GM12874 (cell line): ENCODE measurements at regions not wholly inside any gene's neighbourhood (a gene's known extent, or its start where the extent isn't known, plus 50 kb on each side); places are given as distances from the start of the nearest gene placed in this dataset.

Experiments
- TF ChIP-seq, protein P1 (sequence below): IDR thresholded peaks from 2 replicates; pipeline ENCODE4 v1.5.1; 2011; ENCODE audit warnings: low read depth, mild to moderate bottlenecking, control low read depth, low read length, moderate library complexity; ENCODE audit not compliant: insufficient read depth

DNA sequence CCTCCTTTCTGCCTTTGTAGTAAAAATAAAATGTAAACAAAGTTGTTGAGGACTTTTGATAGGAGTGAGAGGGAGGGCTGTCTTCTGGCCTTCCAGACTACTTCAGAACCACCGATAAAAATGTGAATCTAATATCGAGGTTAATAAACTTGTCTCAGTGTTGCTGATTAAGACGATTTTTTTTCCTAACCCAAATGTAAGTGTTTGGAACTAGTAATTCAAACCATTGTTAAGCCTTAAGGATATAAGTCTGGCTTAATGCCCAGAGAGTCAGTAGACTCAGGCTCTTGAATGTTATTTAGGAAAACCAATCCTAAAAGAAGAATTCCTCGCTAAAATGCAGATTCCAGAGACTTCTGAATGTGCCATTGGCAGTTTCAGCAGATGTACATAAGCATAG lies 356.9 kb downstream of the SIPA1L2 start:
- TF ChIP-seq, protein P1, sequence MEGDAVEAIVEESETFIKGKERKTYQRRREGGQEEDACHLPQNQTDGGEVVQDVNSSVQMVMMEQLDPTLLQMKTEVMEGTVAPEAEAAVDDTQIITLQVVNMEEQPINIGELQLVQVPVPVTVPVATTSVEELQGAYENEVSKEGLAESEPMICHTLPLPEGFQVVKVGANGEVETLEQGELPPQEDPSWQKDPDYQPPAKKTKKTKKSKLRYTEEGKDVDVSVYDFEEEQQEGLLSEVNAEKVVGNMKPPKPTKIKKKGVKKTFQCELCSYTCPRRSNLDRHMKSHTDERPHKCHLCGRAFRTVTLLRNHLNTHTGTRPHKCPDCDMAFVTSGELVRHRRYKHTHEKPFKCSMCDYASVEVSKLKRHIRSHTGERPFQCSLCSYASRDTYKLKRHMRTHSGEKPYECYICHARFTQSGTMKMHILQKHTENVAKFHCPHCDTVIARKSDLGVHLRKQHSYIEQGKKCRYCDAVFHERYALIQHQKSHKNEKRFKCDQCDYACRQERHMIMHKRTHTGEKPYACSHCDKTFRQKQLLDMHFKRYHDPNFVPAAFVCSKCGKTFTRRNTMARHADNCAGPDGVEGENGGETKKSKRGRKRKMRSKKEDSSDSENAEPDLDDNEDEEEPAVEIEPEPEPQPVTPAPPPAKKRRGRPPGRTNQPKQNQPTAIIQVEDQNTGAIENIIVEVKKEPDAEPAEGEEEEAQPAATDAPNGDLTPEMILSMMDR = no peak

DNA sequence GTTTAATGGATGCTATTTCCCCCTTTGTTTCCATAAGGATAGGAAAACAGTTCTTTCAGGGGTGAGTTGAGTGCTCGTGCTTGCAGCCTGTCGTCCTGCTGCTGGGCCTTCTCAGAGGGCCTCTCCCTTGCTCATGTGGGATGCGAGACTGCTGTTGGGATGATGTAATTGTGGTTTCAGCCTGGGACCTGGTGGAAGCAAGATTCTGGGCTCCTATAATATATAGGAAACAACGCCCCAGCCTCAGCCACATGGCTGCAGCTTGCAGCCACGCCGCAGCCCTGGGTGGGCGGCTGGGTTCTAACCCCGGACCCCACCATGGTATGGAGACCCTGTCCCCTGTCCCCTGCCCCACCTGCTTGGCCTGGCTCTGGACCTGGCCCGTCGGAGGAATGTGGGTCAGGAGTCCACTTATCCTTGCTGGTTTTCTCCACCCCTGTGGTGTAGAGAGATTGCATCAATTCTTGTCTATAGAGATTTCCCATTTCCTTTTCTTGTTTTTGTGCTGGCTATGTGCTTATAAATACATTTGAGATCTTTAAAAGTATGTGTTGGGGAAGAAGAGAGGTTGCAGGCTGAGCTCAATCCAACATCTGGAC lies 357.8 kb downstream of the SIPA1L2 start:
- TF ChIP-seq, protein P1 = no peak

DNA sequence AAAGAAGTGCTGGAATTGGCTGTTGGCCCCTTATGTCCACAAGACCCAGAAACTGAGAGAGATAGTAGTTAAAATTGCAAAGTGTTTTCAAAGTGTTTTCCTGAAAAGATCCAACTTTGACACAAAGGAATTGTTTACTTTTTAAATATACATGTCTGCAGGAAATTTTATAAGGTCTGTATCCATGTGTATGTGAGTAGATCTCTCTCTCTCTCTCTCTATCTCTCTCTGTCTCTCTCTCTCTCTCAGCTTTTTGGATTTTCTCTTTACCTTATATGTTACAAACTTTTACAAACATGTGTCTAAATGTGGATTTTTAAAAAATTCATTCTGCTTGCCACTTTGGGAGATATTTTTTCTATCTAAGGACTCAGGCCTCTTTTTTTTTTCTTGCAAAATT lies 358.6 kb downstream of the SIPA1L2 start:
- TF ChIP-seq, protein P1 = no peak

DNA sequence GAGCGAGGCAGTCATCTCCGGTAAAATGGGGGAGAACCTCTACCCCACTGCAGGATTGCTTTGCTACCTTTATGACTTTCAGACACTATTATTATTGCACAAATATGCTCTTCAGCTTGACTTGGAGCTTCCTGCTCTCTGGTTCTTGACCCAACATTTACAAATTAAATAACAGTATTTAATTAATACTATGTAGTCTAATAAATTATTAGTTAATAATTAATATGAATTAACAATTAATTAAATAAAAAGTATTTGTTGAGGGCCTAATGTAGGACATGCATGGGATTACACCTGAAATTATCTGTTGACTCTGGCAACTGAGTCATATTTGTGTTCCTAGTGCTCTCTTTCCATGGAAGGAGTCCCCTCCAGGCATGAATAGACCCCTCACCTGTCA lies 359.9 kb downstream of the SIPA1L2 start:
- TF ChIP-seq, protein P1 = no peak

DNA sequence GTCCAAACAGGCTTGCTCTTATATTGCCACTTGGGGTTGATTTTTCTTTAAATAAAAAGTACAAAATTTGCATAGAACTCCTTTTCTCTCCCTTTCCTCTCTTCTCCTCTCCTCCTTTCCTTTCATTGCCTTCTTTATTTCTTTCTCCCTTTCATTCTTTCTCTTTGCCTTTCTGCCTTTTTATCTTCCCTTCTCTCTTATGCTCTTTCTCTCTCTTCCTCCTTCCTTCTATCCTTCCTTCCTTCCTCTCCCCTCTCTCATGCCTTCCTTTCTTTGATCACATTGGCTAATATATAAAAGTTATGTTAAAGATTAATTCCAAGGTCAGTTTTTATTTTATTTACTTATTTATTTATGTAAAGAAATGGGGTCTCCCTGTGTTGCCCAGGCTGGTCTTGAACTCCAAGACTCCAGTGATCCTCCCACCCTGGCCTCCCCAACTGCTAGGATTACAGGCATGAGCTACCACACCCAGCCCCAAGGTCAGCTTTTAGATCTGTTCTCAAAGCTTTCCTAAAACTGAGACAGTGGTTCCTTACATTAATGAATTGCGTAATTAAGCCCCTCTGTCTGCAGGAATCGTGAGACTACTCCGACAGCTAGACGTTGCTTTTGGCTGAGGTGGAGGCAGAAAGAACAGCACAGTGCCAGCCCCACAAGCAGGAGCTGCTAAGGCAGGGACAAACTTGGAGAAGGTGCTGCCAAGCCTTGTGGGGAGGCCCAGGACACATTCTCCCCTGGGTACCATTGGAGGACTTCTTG lies 361.9 kb downstream of the SIPA1L2 start:
- TF ChIP-seq, protein P1 = no peak

DNA sequence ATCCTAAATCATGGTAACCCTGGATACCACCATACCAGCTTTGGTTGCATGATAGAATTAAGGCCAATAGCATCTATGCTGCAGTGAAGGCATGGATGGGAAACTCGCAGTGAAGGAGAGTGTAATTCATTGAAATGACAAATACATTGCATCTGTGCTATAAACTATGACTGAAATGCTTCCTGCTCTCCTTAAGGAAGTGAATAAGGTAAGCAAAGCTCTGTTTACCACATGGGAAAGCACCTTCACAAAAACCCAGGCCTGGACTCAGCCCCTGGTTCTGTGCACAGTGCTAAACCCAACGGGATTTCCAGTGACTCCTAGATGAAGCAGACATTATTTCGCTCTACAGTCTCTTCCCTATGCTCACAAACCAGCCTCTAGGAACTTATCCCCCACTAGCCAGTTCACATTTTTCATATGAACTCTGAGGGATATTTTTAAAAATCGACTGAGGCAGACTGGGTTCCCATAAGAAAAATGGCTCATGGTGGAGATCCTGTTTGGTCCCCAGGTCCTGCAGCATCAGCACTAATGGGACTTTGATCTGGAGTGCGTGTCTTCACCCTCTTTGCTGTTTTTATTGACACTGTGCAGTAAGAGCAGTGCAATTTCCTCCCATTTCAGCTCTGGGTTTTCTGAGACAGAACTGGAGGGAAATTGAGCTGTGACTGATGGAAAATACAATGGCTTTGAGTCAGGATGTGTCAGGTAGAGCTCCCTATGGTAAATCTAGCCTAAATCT lies 362.7 kb downstream of the SIPA1L2 start:
- TF ChIP-seq, protein P1 = no peak

DNA sequence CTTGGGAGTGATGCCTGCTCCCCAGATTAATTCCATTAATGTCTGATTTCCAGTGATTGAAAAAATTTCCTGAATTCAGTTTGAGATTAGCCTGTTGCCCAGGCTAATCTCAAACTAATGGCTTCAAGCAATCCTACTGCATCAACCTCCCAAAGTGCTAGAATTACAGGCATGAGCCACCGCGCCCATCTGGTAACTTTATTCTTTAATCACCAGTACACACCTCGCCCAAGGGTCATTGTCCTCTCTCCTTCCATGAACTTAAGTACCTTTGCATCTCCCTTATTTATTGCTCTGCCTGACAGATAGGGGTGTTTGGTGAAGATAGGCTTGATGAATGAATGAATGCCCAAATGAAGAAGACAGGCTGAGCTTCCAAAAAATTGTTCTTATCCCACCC lies 366.5 kb downstream of the SIPA1L2 start:
- TF ChIP-seq, protein P1 = no peak
